PC-3 (cell line): ENCODE measurements at regions not wholly inside any gene's neighbourhood (a gene's known extent, or its start where the extent isn't known, plus 50 kb on each side); places are given as distances from the start of the nearest gene placed in this dataset.

Experiments
- ATAC-seq: fragments of 200-7000 bp; cut with Tn5 transposase; 2 replicates; pipeline ENCODE4 v1.9.1; 2020; ENCODE audit warnings: mild to moderate bottlenecking, moderate library complexity
- BruUV-seq: library from RNA; stranded (reverse); fragments of 400-500 nt; replicated peaks from 2 replicates; lab custom pipeline; 2021; lab: Mats Ljungman, UMichigan
- CTCF ChIA-PET: fragments of 300-600 bp; sonication (Branson Sonifier 250); formaldehyde crosslinking; loops from one replicate; lab custom pipeline; 2022; ENCODE audit warnings: antibody characterized with exemption; lab: Charles Lee
- POLR2A ChIA-PET: fragments of 300-600 bp; sonication (Branson Sonifier 250); formaldehyde crosslinking; loops from one replicate; lab custom pipeline; 2022; ENCODE audit warnings: antibody characterized with exemption; ENCODE audit not compliant: unreplicated experiment; lab: Charles Lee
- DNase-seq: peaks from one replicate; pipeline ENCODE4 v3.0.0-alpha.2; 2015
- H2AFZ ChIP-seq: fragments of 300-600 bp; sonication (generic); 2 replicates; pipeline ENCODE4 v1.6.0; 2016; ENCODE audit warnings: antibody characterized with exemption, low read length
- H3F3A ChIP-seq: fragments of 300-600 bp; sonication (generic); one replicate; pipeline ENCODE4 v1.6.0; 2017; ENCODE audit warnings: antibody characterized with exemption, low read length, control low read depth, mild to moderate bottlenecking; ENCODE audit not compliant: unreplicated experiment
- H3K27ac ChIP-seq: fragments of 300-600 bp; sonication (generic); 2 replicates; pipeline ENCODE4 v1.5.1; 2016; ENCODE audit warnings: mild to moderate bottlenecking, low read length
- H3K27me3 ChIP-seq: fragments of 300-600 bp; sonication (generic); 2 replicates; pipeline ENCODE4 v1.6.1; 2016; ENCODE audit warnings: low read length, mixed read lengths
- H3K36me3 ChIP-seq: fragments of 300-600 bp; sonication (generic); 2 replicates; pipeline ENCODE4 v1.6.1; 2016; ENCODE audit warnings: low read depth, mixed run types, low read length, mixed read lengths
- H3K4me1 ChIP-seq: fragments of 300-600 bp; sonication (generic); 2 replicates; pipeline ENCODE4 v1.5.1; 2016; ENCODE audit warnings: low read length; ENCODE audit not compliant: insufficient read depth
- H3K4me2 ChIP-seq: fragments of 300-600 bp; sonication (generic); 2 replicates; pipeline ENCODE4 v1.6.0; 2016; ENCODE audit warnings: low read length
- H3K4me3 ChIP-seq: fragments of 300-600 bp; sonication (generic); 2 replicates; pipeline ENCODE4 v1.5.1; 2016; ENCODE audit warnings: mild to moderate bottlenecking, low read length, mixed read lengths
- H3K79me2 ChIP-seq: fragments of 300-600 bp; sonication (generic); 2 replicates; pipeline ENCODE4 v1.6.1; 2017; ENCODE audit warnings: low read length, mixed read lengths
- H3K9ac ChIP-seq: fragments of 300-600 bp; sonication (generic); 2 replicates; pipeline ENCODE4 v1.6.0; 2016; ENCODE audit warnings: mild to moderate bottlenecking, low read length
- H3K9me2 ChIP-seq: fragments of 300-600 bp; sonication (generic); replicated peaks from 2 replicates; pipeline ENCODE4 v1.6.1; 2016; ENCODE audit warnings: mixed run types, low read length, mixed read lengths
- H3K9me3 ChIP-seq: fragments of 300-600 bp; sonication (generic); 2 replicates; pipeline ENCODE4 v1.6.1; 2016; ENCODE audit warnings: low read length, mixed read lengths
- H4K20me1 ChIP-seq: fragments of 300-600 bp; sonication (generic); 2 replicates; pipeline ENCODE4 v1.6.1; 2016; ENCODE audit warnings: low read length, mixed read lengths
- CTCF ChIP-seq: fragments of 300-600 bp; sonication (generic); conservative IDR thresholded peaks from 2 replicates; pipeline ENCODE4 v1.5.1; 2017; ENCODE audit warnings: antibody characterized with exemption, low read depth, mild to moderate bottlenecking, low read length
- EZH2 ChIP-seq: fragments of 300-600 bp; sonication (generic); IDR thresholded peaks from one replicate; pipeline ENCODE4 v1.6.1; 2017; ENCODE audit warnings: antibody characterized with exemption, mild to moderate bottlenecking, low read length; ENCODE audit not compliant: unreplicated experiment
- EZH2phosphoT487 ChIP-seq: fragments of 300-600 bp; sonication (generic); IDR thresholded peaks from 2 replicates; pipeline ENCODE4 v1.6.1; 2018; ENCODE audit warnings: mild to moderate bottlenecking, antibody characterized with exemption, low read length, borderline replicate concordance
- intact Hi-C: fragments of 100-400 bp; cut with micrococcal nuclease; formaldehyde crosslinking; loops from 2 replicates; pipeline ENCODE4 v1.9.0; 2023

GRCh38 chr1:195054217-195054687, 1554.0 kb downstream of the KCNT2 start:
- H4K20me1 ChIP-seq: no peaks in the 10 kb centered on the region
- no peaks in the 10 kb centered on the region for H3K27me3 ChIP-seq
- TF ChIP-seq CTCF: no peak
- no peak for TF ChIP-seq EZH2phosphoT487
- no peak for TF ChIP-seq EZH2
- CTCF ChIA-PET: no interaction called here
- BruUV-seq: no TSS peak
- no peaks in the 10 kb centered on the region for H3K9me3 ChIP-seq
- no peaks in the 10 kb centered on the region for H3K4me1 ChIP-seq
- H2AFZ ChIP-seq: no peak overlapping the region
- H3K79me2 ChIP-seq: no peaks in the 10 kb centered on the region
- no peaks in the 10 kb centered on the region for H3K9me2 ChIP-seq
- no peak overlapping the region for H3K4me2 ChIP-seq
- POLR2A ChIA-PET: no interaction called here
- H3K4me3 ChIP-seq: no peak overlapping the region
- no peak overlapping the region for H3K9ac ChIP-seq
- H3F3A ChIP-seq: no peaks in the 10 kb centered on the region
- DNase-seq (no peak), ATAC-seq (no peak)
- no peak overlapping the region for H3K27ac ChIP-seq
- intact Hi-C loops: no loop called here
- no peaks in the 10 kb centered on the region for H3K36me3 ChIP-seq

GRCh38 chr1:195053478-195053877, 1554.8 kb downstream of the KCNT2 start:
- intact Hi-C loops: no loop called here
- Histone ChIP-seq H4K20me1 (no peaks in the 10 kb centered on the region), H3K27ac (no peak overlapping the region), H3K9ac (no peak overlapping the region), H3K4me2 (no peak overlapping the region; the same call in 1 of the 2 replicates), H2AFZ (no peak overlapping the region), H3K79me2 (no peaks in the 10 kb centered on the region), H3K4me3 (no peak overlapping the region), H3F3A (no peaks in the 10 kb centered on the region), H3K9me3 (no peaks in the 10 kb centered on the region), H3K27me3 (no peaks in the 10 kb centered on the region), H3K9me2 (no peaks in the 10 kb centered on the region), H3K36me3 (no peaks in the 10 kb centered on the region), H3K4me1 (no peaks in the 10 kb centered on the region)
- DNase-seq (no peak), ATAC-seq (no peak)
- no TSS peak for BruUV-seq
- TF ChIP-seq CTCF (no peak), EZH2 (no peak), EZH2phosphoT487 (no peak)
- ChIA-PET CTCF (no interaction called here), POLR2A (no interaction called here)

GRCh38 chr1:195047772-195048171, 1560.5 kb downstream of the KCNT2 start:
- no peak for ATAC-seq

More at GRCh38 chr1:195047772-195048171, 1560.5 kb downstream of the KCNT2 start:
- no peak overlapping the region for H2AFZ ChIP-seq
- TF ChIP-seq EZH2 (no peak), EZH2phosphoT487 (no peak), CTCF (no peak)
- ChIA-PET CTCF (no interaction called here), POLR2A (no interaction called here)
- H3K9me2 ChIP-seq: no peaks in the 10 kb centered on the region
- H4K20me1 ChIP-seq: no peaks in the 10 kb centered on the region
- H3K27me3 ChIP-seq: no peaks in the 10 kb centered on the region
- H3K4me1 ChIP-seq: no peaks in the 10 kb centered on the region
- no peaks in the 10 kb centered on the region for H3F3A ChIP-seq
- DNase-seq: no peak
- no peak overlapping the region for H3K4me2 ChIP-seq
- no peaks in the 10 kb centered on the region for H3K36me3 ChIP-seq
- intact Hi-C loops: no loop called here
- H3K27ac ChIP-seq: no peak overlapping the region
- no peaks in the 10 kb centered on the region for H3K9me3 ChIP-seq
- H3K9ac ChIP-seq: no peak overlapping the region
- H3K4me3 ChIP-seq: no peak overlapping the region
- BruUV-seq: no TSS peak
- H3K79me2 ChIP-seq: no peaks in the 10 kb centered on the region
